ENCODE measurements at regions not wholly inside any gene's neighbourhood (a gene's known extent, or its start where the extent isn't known, plus 50 kb on each side); places are given as distances from the start of the nearest gene placed in this dataset.

GRCh38 chr15:100735129-100736053 is 133.0 kb downstream of the ASB7 start:
- TF ChIP-seq POLR2AphosphoS5 (IDR thresholded peaks at IDR 0.05; ENCODE audit: low read depth, low read length): no peak
- TF ChIP-seq REST (IDR thresholded peaks at IDR 0.05; ENCODE audit: insufficient read depth in 1 of 2, low read depth in 2 of 2, low read length in 2 of 2): no peak
- TF ChIP-seq FOXP2 (optimal IDR thresholded peaks at IDR 0.05; ENCODE audit: borderline replicate concordance, extremely low read depth, extremely low read length, insufficient read depth): no peak
- TF ChIP-seq TAF1 (IDR thresholded peaks at IDR 0.05; ENCODE audit: borderline replicate concordance, insufficient read depth, low read length): no peak
- no peak for TF ChIP-seq SIN3A (IDR thresholded peaks at IDR 0.05; ENCODE audit: borderline replicate concordance, insufficient read depth, low read length)

GRCh38 chr15:100737214-100737613 is 134.8 kb downstream of the ASB7 start:
- TF ChIP-seq TAF1 (IDR thresholded peaks at IDR 0.05; ENCODE audit: borderline replicate concordance, insufficient read depth, low read length): no peak
- no peak for TF ChIP-seq SIN3A (IDR thresholded peaks at IDR 0.05; ENCODE audit: borderline replicate concordance, insufficient read depth, low read length)
- no peak for TF ChIP-seq POLR2AphosphoS5 (IDR thresholded peaks at IDR 0.05; ENCODE audit: low read depth, low read length)
- TF ChIP-seq FOXP2 (optimal IDR thresholded peaks at IDR 0.05; ENCODE audit: borderline replicate concordance, extremely low read depth, extremely low read length, insufficient read depth): no peak
- TF ChIP-seq REST (IDR thresholded peaks at IDR 0.05; ENCODE audit: insufficient read depth in 1 of 2, low read depth in 2 of 2, low read length in 2 of 2): no peak

- TF ChIP-seq SIN3A (IDR thresholded peaks at IDR 0.05; ENCODE audit: borderline replicate concordance, insufficient read depth, low read length) (no peak), POLR2AphosphoS5 (IDR thresholded peaks at IDR 0.05; ENCODE audit: low read depth, low read length) (no peak), REST (IDR thresholded peaks at IDR 0.05; ENCODE audit: insufficient read depth in 1 of 2, low read depth in 2 of 2, low read length in 2 of 2) (no peak), FOXP2 (optimal IDR thresholded peaks at IDR 0.05; ENCODE audit: borderline replicate concordance, extremely low read depth, extremely low read length, insufficient read depth) (no peak), TAF1 (IDR thresholded peaks at IDR 0.05; ENCODE audit: borderline replicate concordance, insufficient read depth, low read length) (no peak)
Measured at GRCh38 chr15:100738614-100739013, 136.2 kb downstream of the ASB7 start.

- no peak for TF ChIP-seq POLR2AphosphoS5 (IDR thresholded peaks at IDR 0.05; ENCODE audit: low read depth, low read length)
- no peak for TF ChIP-seq REST (IDR thresholded peaks at IDR 0.05; ENCODE audit: insufficient read depth in 1 of 2, low read depth in 2 of 2, low read length in 2 of 2)
- no peak for TF ChIP-seq FOXP2 (optimal IDR thresholded peaks at IDR 0.05; ENCODE audit: borderline replicate concordance, extremely low read depth, extremely low read length, insufficient read depth)
- no peak for TF ChIP-seq SIN3A (IDR thresholded peaks at IDR 0.05; ENCODE audit: borderline replicate concordance, insufficient read depth, low read length)
- TF ChIP-seq TAF1 (IDR thresholded peaks at IDR 0.05; ENCODE audit: borderline replicate concordance, insufficient read depth, low read length): no peak
Measured at GRCh38 chr15:100740138-100740537, 137.7 kb downstream of the ASB7 start.
